ENCODE measurements at regions not wholly inside any gene's neighbourhood (a gene's known extent, or its start where the extent isn't known, plus 50 kb on each side); places are given as distances from the start of the nearest gene placed in this dataset.
"Not testable (repeated sequence)": the region's sequence is repeated elsewhere in the genome, so short reads cannot be mapped to it uniquely, and the experiment has no call there.

DNA sequence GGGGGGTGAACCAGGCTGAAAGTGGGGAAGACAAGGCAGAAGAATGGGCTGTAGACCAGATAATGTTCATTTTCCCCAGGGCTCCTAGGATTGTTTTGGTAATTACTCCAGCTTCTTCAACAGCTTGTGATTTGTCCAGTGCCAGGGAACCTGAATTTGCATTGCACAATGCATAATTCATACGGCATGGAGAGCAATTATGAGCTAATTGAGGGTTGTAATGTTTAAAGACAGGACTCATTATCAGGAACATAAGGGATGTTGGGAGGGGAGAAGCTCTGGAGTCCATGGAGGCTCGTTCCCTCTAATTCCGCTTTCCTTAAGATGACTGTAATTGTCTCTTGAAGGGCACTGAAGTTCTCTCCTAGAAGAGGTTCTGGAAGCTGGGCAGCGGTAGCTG, 405.0 kb upstream of the ZMIZ1 start:
- Histone ChIP-seq H3K27ac (ENCODE audit: low read depth, low read length) (no peak overlapping the region), H3K36me3 (ENCODE audit: control insufficient read depth in 3 of 3, insufficient read depth in 3 of 3, low read length in 3 of 3) (no peaks in the 10 kb centered on the region), H3K9me3 (ENCODE audit: control insufficient read depth in 3 of 3, low read length in 3 of 3) (peaks cover 0 to 3% (median 0%) of the 10 kb centered on the region in 3 donors), H3K27me3 (ENCODE audit: control insufficient read depth in 3 of 3, insufficient read depth in 3 of 3, low read length in 3 of 3) (no peaks in the 10 kb centered on the region), H3K9ac (ENCODE audit: low read depth in 1 of 3, low read length in 3 of 3) (no peak overlapping the region), H3K4me3 (ENCODE audit: low read length in 3 of 3) (no peak overlapping the region), H3K4me1 (ENCODE audit: control insufficient read depth in 3 of 3, insufficient read depth in 3 of 3, low read length in 3 of 3) (no peaks in the 10 kb centered on the region)

- no peak overlapping the region for H3K4me3 ChIP-seq (ENCODE audit: low read length in 3 of 3)
These were observed 403.7 kb upstream of the ZMIZ1 start for GRCh38 chr10:78664929-78665553.

GRCh38 chr10:78672918-78673317, 395.8 kb upstream of the ZMIZ1 start:
- no peaks in the 10 kb centered on the region for H3K9me3 ChIP-seq (ENCODE audit: control insufficient read depth in 3 of 3, low read length in 3 of 3)
- no peaks in the 10 kb centered on the region for H3K27me3 ChIP-seq (ENCODE audit: control insufficient read depth in 3 of 3, insufficient read depth in 3 of 3, low read length in 3 of 3)
- no peaks in the 10 kb centered on the region for H3K4me1 ChIP-seq (ENCODE audit: control insufficient read depth in 3 of 3, insufficient read depth in 3 of 3, low read length in 3 of 3)
- H3K4me3 ChIP-seq (ENCODE audit: low read length in 3 of 3), result no peak overlapping the region
- no peak overlapping the region for H3K27ac ChIP-seq (ENCODE audit: low read depth, low read length)
- no peaks in the 10 kb centered on the region for H3K36me3 ChIP-seq (ENCODE audit: control insufficient read depth in 3 of 3, insufficient read depth in 3 of 3, low read length in 3 of 3)
- no peak overlapping the region for H3K9ac ChIP-seq (ENCODE audit: low read depth in 1 of 3, low read length in 3 of 3)

More at GRCh38 chr10:78664929-78665553, 403.7 kb upstream of the ZMIZ1 start:
- no peak overlapping the region for H3K27ac ChIP-seq (ENCODE audit: low read depth, low read length)
- H3K36me3 ChIP-seq (ENCODE audit: control insufficient read depth in 3 of 3, insufficient read depth in 3 of 3, low read length in 3 of 3), result no peaks in the 10 kb centered on the region
- H3K9me3 ChIP-seq (ENCODE audit: control insufficient read depth in 3 of 3, low read length in 3 of 3), result peaks cover 0 to 3% (median 0%) of the 10 kb centered on the region in 3 donors
- no peaks in the 10 kb centered on the region for H3K27me3 ChIP-seq (ENCODE audit: control insufficient read depth in 3 of 3, insufficient read depth in 3 of 3, low read length in 3 of 3)
- no peak overlapping the region for H3K9ac ChIP-seq (ENCODE audit: low read depth in 1 of 3, low read length in 3 of 3)
- no peaks in the 10 kb centered on the region for H3K4me1 ChIP-seq (ENCODE audit: control insufficient read depth in 3 of 3, insufficient read depth in 3 of 3, low read length in 3 of 3)

DNA sequence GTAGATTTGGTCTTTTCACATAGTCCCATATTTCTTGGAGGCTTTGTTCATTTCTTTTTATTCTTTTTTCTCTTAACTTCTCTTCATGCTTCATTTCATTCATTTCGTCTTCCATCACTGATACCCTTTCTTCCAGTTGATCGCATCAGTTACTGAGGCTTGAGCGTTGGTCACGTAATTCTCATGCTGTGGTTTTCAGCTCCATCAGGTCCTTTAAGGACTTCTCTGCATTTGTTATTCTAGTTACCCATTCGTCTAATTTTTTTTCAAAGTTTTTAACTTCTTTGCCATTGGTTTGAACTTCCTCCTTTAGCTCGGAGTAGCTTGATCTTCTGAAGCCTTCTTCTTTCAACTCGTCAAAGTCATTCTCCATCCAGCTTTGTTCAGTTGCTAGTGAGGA, 387.6 kb upstream of the ZMIZ1 start:
- not testable (repeated sequence) for H3K9ac ChIP-seq (ENCODE audit: low read depth in 1 of 3, low read length in 3 of 3)

DNA sequence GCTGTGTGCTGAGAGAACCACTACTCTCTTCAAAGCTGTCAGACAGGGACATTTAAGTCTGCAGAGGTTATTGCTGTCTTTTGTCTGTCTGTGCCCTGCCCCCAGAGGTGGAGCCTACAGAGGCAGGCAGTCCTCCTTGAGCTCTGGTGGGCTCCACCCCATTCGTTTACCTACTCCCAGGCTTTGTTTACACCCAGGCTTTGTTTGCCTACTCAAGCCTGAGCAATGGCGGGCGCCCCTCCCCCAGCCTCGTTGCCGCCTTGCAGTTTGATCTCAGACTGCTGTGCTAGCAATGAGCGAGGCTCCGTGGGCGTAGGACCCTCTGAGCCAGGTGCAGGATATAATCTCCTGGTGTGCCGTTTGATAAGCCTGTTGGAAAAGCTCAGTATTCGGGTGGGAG, 386.8 kb upstream of the ZMIZ1 start:
- not testable (repeated sequence) for H3K4me3 ChIP-seq (ENCODE audit: low read length in 3 of 3); H3K9ac ChIP-seq (ENCODE audit: low read depth in 1 of 3, low read length in 3 of 3); H3K4me1 ChIP-seq (ENCODE audit: control insufficient read depth in 3 of 3, insufficient read depth in 3 of 3, low read length in 3 of 3); H3K9me3 ChIP-seq (ENCODE audit: control insufficient read depth in 3 of 3, low read length in 3 of 3); H3K27me3 ChIP-seq (ENCODE audit: control insufficient read depth in 3 of 3, insufficient read depth in 3 of 3, low read length in 3 of 3); H3K36me3 ChIP-seq (ENCODE audit: control insufficient read depth in 3 of 3, insufficient read depth in 3 of 3, low read length in 3 of 3); H3K27ac ChIP-seq (ENCODE audit: low read depth, low read length)

More for the DNA sequence above, 387.6 kb upstream of the ZMIZ1 start:
- H3K27me3 ChIP-seq (ENCODE audit: control insufficient read depth in 3 of 3, insufficient read depth in 3 of 3, low read length in 3 of 3); H3K9me3 ChIP-seq (ENCODE audit: control insufficient read depth in 3 of 3, low read length in 3 of 3); H3K27ac ChIP-seq (ENCODE audit: low read depth, low read length); H3K4me1 ChIP-seq (ENCODE audit: control insufficient read depth in 3 of 3, insufficient read depth in 3 of 3, low read length in 3 of 3); H3K36me3 ChIP-seq (ENCODE audit: control insufficient read depth in 3 of 3, insufficient read depth in 3 of 3, low read length in 3 of 3); H3K4me3 ChIP-seq (ENCODE audit: low read length in 3 of 3): not testable (repeated sequence)

GRCh38 chr10:78684947-78685346, 383.8 kb upstream of the ZMIZ1 start:
- Histone ChIP-seq H3K4me1 (ENCODE audit: control insufficient read depth in 3 of 3, insufficient read depth in 3 of 3, low read length in 3 of 3) (peaks cover 2 to 9% (median 7%) of the 10 kb centered on the region in 3 donors), H3K9me3 (ENCODE audit: control insufficient read depth in 3 of 3, low read length in 3 of 3) (no peaks in the 10 kb centered on the region)

GRCh38 chr10:78685466-78686103, 383.2 kb upstream of the ZMIZ1 start:
- Histone ChIP-seq H3K4me3 (ENCODE audit: low read length in 3 of 3) (no peak overlapping the region), H3K27me3 (ENCODE audit: control insufficient read depth in 3 of 3, insufficient read depth in 3 of 3, low read length in 3 of 3) (peaks cover 0 to 3% (median 2%) of the 10 kb centered on the region in 3 donors), H3K27ac (ENCODE audit: low read depth, low read length) (no peak overlapping the region), H3K36me3 (ENCODE audit: control insufficient read depth in 3 of 3, insufficient read depth in 3 of 3, low read length in 3 of 3) (no peaks in the 10 kb centered on the region), H3K9ac (ENCODE audit: low read depth in 1 of 3, low read length in 3 of 3) (no peak overlapping the region), H3K9me3 (ENCODE audit: control insufficient read depth in 3 of 3, low read length in 3 of 3) (no peaks in the 10 kb centered on the region), H3K4me1 (ENCODE audit: control insufficient read depth in 3 of 3, insufficient read depth in 3 of 3, low read length in 3 of 3) (peaks cover 2 to 9% (median 7%) of the 10 kb centered on the region in 3 donors)

More at GRCh38 chr10:78684947-78685346, 383.8 kb upstream of the ZMIZ1 start:
- Histone ChIP-seq H3K27ac (ENCODE audit: low read depth, low read length) (no peak overlapping the region), H3K27me3 (ENCODE audit: control insufficient read depth in 3 of 3, insufficient read depth in 3 of 3, low read length in 3 of 3) (peaks cover 0 to 3% (median 2%) of the 10 kb centered on the region in 3 donors), H3K4me3 (ENCODE audit: low read length in 3 of 3) (no peak overlapping the region), H3K36me3 (ENCODE audit: control insufficient read depth in 3 of 3, insufficient read depth in 3 of 3, low read length in 3 of 3) (no peaks in the 10 kb centered on the region), H3K9ac (ENCODE audit: low read depth in 1 of 3, low read length in 3 of 3) (no peak overlapping the region)

DNA sequence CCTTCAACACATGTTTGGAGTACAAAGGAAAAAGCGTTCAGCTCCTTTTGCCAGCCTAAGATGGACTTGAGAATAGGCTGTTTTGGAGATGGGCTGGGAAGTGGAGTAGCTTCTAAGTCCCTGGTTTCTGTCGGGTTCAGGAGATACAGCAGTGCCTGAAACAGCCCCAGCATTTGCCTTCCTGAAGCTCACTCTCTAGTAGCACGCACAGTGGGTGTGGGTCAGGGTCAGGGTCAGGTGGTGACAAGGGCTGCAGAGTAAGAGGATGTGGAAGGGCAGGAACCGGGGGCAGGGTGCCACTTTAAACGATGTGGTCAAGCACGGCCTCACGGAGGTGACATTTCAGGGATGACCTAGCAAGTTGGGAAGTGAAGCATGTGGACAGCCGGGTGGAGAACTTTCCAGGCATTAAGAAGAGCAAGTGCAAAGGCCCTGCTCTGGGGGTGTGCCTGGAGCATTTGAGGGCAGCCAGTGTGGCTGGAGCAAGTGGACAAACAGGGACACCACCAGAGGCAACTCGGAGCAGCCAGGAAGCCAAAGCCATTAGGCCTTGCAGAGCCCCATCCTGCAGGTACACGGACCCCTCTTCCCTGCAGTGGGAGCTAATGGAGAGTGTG, 382.2 kb upstream of the ZMIZ1 start:
- Histone ChIP-seq H3K27ac (ENCODE audit: low read depth, low read length) (no peak overlapping the region), H3K9me3 (ENCODE audit: control insufficient read depth in 3 of 3, low read length in 3 of 3) (no peaks in the 10 kb centered on the region), H3K27me3 (ENCODE audit: control insufficient read depth in 3 of 3, insufficient read depth in 3 of 3, low read length in 3 of 3) (peaks cover 0 to 3% (median 2%) of the 10 kb centered on the region in 3 donors), H3K4me3 (ENCODE audit: low read length in 3 of 3) (no peak overlapping the region), H3K36me3 (ENCODE audit: control insufficient read depth in 3 of 3, insufficient read depth in 3 of 3, low read length in 3 of 3) (no peaks in the 10 kb centered on the region), H3K9ac (ENCODE audit: low read depth in 1 of 3, low read length in 3 of 3) (no peak overlapping the region), H3K4me1 (ENCODE audit: control insufficient read depth in 3 of 3, insufficient read depth in 3 of 3, low read length in 3 of 3) (peaks cover 2 to 9% (median 7%) of the 10 kb centered on the region in 3 donors)

- Histone ChIP-seq H3K4me1 (ENCODE audit: control insufficient read depth in 3 of 3, insufficient read depth in 3 of 3, low read length in 3 of 3) (peaks cover 4 to 9% (median 7%) of the 10 kb centered on the region in 3 donors), H3K4me3 (ENCODE audit: low read length in 3 of 3) (no peak overlapping the region), H3K9me3 (ENCODE audit: control insufficient read depth in 3 of 3, low read length in 3 of 3) (no peaks in the 10 kb centered on the region), H3K9ac (ENCODE audit: low read depth in 1 of 3, low read length in 3 of 3) (no peak overlapping the region), H3K27ac (ENCODE audit: low read depth, low read length) (no peak overlapping the region), H3K36me3 (ENCODE audit: control insufficient read depth in 3 of 3, insufficient read depth in 3 of 3, low read length in 3 of 3) (no peaks in the 10 kb centered on the region), H3K27me3 (ENCODE audit: control insufficient read depth in 3 of 3, insufficient read depth in 3 of 3, low read length in 3 of 3) (peaks cover 0 to 3% (median 2%) of the 10 kb centered on the region in 3 donors)
These were observed 381.1 kb upstream of the ZMIZ1 start for GRCh38 chr10:78687626-78688025.

GRCh38 chr10:78688230-78688900, 380.4 kb upstream of the ZMIZ1 start:
- Histone ChIP-seq H3K36me3 (ENCODE audit: control insufficient read depth in 3 of 3, insufficient read depth in 3 of 3, low read length in 3 of 3) (no peaks in the 10 kb centered on the region), H3K9ac (ENCODE audit: low read depth in 1 of 3, low read length in 3 of 3) (no peak overlapping the region), H3K27me3 (ENCODE audit: control insufficient read depth in 3 of 3, insufficient read depth in 3 of 3, low read length in 3 of 3) (peaks cover 0 to 2% (median 0%) of the 10 kb centered on the region in 3 donors), H3K9me3 (ENCODE audit: control insufficient read depth in 3 of 3, low read length in 3 of 3) (no peaks in the 10 kb centered on the region), H3K27ac (ENCODE audit: low read depth, low read length) (no peak overlapping the region), H3K4me3 (ENCODE audit: low read length in 3 of 3) (no peak overlapping the region), H3K4me1 (ENCODE audit: control insufficient read depth in 3 of 3, insufficient read depth in 3 of 3, low read length in 3 of 3) (peaks cover 4 to 9% (median 7%) of the 10 kb centered on the region in 3 donors)
